ENCODE measurements at regions not wholly inside any gene's neighbourhood (a gene's known extent, or its start where the extent isn't known, plus 50 kb on each side); places are given as distances from the start of the nearest gene placed in this dataset.

- DNase-seq = no peak
Observed at GRCh38 chr1:106637566-106637965, 418.9 kb upstream of the PRMT6 start.

DNA sequence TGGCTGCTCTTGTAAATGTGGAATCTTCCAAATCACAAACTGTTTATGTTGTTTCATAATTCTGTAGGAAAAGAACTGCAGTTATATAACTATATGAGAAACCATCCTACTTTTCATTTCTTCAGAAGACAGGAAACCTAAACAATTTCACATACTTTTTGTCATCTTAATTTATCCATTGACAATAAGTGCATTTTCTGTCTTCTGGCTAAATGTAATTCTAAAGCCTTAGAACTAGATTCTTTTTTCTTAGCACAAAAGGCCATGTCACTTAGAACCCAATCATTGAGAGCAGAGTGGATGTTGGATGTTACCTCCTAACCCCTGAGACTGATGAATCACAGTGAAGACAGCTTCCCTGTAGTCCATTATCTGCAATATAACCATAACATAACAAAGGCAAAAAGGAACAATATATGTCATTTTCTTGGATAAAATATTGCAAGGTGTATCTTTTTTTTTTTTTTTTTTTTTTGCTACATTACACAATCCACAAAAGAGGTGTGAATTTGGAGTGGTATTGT is 410.2 kb upstream of the PRMT6 start:
- no peak for DNase-seq

- no peak for DNase-seq
Observed at GRCh38 chr1:106646816-106647215, 409.7 kb upstream of the PRMT6 start.

- no peak for DNase-seq
Observed at GRCh38 chr1:106651028-106651762, 405.3 kb upstream of the PRMT6 start.

- DNase-seq = no peak
Observed at GRCh38 chr1:106659490-106660244, 396.8 kb upstream of the PRMT6 start.

DNA sequence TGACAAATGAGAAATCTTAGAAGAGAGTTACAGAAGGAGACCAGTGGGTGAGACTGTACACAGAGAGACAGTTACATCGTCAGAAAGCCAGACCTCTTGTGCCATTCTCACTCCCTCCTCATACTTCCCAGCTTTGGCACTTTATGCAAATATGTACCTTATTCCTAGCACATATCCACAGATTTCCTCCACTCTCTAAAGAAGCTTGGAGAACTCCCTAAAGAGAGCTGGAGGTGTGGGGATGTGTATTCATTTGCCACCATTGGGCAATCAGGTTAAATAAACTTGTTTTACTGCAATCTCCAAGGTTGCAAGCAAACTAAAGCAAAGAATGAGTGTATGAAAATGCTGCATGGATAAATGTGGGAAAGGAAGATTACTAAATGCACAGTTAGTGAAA is 380.9 kb upstream of the PRMT6 start:
- DNase-seq = no peak

- DNase-seq = no peak
Observed at GRCh38 chr1:106676021-106676420, 380.5 kb upstream of the PRMT6 start.

DNA sequence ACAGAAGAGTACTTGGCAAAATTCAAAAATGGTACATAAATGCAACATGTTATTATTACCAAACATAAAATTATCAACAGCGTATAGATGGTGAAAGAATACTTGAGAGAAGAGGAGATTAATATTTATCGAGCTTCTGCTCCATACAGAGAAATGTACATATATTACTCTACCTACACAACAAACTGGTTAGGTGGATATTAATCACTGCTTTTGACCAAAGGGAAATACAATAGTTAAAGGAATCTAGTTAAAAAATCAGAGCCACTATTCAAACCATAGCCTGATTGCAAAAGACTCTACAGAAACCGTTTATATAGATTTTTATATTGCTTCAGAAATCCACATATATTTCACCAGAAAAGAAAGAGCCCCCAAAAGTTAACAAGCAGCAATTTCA is 379.3 kb upstream of the PRMT6 start:
- no peak for DNase-seq

DNA sequence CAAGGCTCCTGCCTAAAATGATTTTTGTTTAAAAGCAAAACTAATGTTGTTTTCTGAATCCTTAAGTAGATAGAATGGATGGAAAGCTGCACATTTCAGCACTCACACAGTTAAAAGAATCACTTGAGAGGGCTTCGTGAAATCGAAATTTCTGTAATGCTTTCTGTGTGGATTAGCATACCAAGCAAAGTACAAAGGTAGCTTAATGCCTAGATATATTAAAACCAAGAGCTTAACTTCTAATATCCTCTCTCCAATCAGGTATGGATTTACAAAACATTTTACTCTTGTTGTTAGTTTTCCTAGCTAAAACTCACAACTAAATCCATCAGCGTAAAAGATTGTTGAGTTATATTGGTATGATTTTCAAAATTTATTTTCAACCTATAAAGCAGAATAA is 378.8 kb upstream of the PRMT6 start:
- DNase-seq = no peak

GRCh38 chr1:106678279-106679050 is 378.0 kb upstream of the PRMT6 start:
- no peak for DNase-seq

DNA sequence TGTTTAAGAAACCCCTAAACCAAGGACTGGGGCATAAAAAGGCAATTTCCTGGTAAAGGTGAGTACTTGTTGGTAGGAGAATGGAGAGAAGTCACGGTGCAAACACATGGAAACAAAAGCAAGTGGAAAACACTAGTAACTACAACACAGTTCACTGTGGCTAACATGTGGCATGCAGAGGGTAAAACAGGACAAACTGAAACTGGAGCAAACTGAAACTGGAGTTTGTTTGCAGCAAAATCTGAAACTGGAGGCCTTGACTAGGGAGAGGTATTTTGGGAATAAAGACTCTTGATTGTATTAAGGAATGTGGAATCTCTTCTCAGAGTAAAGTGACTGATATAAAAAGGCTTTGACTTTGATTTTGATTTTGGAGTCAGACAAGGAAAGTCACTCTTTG is 376.3 kb upstream of the PRMT6 start:
- DNase-seq = no peak

- no peak for DNase-seq
Observed at GRCh38 chr1:106680776-106681344, 375.6 kb upstream of the PRMT6 start.

DNA sequence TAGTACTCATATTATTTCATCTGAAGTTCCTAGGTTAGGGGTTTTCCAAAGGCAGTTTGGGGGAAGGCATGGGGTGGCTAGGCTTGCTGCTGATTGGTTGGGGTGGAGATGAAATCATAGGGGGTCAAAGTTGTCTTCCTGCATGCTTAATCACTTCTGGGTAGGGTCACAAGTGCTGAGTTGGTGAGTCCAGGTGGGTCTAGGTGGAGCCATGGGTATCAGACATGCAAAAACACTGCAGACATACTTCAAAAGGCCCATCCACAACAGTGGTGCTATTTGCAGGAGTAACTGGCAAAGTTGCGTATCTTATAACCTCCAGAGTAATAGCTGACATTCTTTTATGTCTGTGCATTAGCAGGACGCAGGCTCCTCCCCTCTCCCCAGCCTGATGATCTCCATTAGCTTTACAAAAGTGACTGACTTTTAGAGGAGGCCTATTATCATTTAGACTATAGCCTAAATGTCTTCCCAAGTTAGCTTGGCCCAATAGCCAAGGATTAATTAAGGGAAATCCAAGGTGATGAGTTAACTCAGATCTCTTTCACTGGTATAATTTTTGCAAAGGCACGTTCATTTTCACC is 374.4 kb upstream of the PRMT6 start:
- no peak for DNase-seq

DNA sequence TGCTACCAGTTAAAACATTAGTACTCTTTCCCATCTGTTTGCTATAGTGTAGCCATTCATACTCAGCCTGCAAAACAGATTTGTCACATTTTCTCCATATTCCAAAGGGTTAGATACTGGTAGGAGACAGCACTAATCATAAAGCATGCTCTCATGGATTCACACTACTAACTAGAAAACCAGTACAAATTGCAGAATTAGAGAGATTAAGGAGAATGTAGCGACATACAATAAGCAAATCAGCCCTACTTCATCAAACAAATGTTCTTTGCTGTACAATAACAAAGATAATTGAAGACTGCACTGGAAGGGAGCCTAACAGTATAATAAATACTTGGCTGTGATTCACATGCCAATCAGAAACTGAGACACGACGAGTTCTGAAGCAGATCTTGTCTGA is 368.0 kb upstream of the PRMT6 start:
- no peak for DNase-seq

- DNase-seq = no peak
Observed at GRCh38 chr1:106698660-106699059, 357.8 kb upstream of the PRMT6 start.

DNA sequence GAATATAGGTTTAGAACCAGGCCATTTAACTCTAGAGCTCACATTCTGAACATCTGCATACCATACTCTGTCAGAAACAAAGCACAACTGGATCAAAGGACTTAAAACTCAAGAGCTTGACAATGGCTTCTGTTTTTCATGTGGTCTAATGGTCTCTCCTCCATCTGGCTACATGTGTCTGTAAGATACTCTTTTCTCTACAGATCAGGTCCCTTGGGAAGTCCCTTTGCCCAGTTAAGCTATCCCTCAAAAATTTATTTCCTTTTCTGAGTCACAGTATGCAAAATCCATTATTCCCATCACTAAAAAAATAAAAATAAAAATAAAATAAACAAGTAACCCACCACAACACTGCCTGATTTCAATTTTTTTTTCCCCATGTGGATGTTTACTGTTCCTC is 357.0 kb upstream of the PRMT6 start:
- no peak for DNase-seq

DNA sequence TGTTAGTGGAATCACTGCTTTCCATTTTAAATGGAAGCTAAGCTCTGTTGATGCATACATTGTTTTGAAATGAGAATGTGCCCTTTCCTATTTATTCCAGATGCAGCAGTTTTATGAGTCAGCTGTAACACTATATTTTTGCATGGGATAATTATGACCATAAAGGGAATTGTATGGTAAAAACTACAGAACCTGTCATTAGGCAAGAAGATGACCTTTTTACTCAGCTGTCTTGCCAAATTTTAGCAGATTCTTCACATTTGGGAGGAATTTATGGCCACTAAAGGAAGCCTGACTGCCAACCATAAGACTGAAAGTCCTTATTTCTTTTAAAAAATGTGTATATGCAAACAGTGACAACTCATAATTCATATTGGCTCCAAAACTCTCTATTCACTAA is 356.3 kb upstream of the PRMT6 start:
- no peak for DNase-seq

- no peak for DNase-seq
Observed at GRCh38 chr1:106705971-106706370, 350.5 kb upstream of the PRMT6 start.

DNA sequence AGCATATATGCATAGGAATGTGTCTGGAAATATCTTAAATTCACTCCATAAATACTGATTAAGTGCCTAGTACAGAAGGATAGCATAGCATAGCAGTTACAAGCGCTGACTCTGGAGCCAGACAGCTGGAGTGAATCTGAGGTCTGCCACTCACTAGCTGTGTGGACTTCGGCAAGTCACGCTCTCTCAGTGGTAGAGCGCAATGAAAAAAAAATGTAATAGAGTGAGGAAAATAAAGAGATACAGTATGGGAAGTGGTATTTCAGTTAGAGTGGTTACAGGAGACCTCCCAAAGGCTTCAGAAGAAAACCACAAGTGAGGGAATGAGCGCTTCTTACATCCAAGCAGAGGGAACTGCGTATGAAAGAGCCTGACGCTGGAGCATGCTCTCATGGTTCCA is 338.9 kb upstream of the PRMT6 start:
- DNase-seq = no peak

DNA sequence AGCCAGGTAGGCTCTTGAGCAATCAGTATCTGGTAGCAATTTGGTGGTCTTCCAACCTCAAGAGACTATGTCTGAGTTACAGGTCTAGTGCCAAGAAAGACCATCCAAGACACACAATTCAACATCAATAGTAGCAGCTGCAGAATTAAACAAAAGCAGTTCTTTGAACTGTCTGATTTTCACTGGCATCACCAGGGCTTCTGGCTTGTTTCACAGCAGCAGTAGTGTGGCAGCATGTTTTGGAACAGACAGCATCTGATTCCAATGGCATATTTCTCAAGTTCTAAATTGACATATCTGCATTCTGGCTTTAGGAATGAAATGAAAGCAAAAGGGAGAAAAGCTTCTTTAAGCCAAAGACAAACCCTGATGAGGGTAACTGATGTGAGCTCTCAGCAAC is 334.7 kb upstream of the PRMT6 start:
- no peak for DNase-seq

DNA sequence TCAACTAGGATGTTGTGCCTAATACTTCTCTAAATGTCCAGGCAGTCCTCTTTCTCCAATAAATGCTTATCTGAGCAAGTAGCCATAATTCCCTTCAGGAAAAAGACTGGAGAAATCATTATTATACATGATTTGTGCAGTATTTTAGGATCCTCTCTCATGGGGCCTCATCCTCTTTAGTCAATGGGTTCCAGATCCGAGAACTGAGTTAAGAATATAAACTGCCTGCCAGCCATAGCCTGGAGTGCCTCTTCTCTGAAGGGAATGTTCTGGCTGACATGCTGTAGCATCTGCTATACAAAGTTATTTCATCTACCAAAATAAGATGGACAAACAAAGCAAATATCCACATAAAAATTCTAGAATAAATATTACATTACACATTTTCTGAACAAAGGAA is 334.0 kb upstream of the PRMT6 start:
- no peak for DNase-seq

GRCh38 chr1:106727171-106727570 is 329.3 kb upstream of the PRMT6 start:
- no peak for DNase-seq
